GM10248 (cell line): ENCODE measurements at regions not wholly inside any gene's neighbourhood (a gene's known extent, or its start where the extent isn't known, plus 50 kb on each side); places are given as distances from the start of the nearest gene placed in this dataset.

Experiments used
- CTCF ChIA-PET: fragments of 300-600 bp; sonication (Branson Sonifier 250); formaldehyde crosslinking; extraction: SDS; loops from one replicate; lab custom pipeline; 2021; ENCODE audit warnings: antibody characterized with exemption; lab: Yijun Ruan, JAX
- POLR2A ChIA-PET: fragments of 350-650 bp; sonication (Branson Sonifier 250); formaldehyde crosslinking; extraction: SDS; loops from one replicate; lab custom pipeline; 2020; ENCODE audit warnings: antibody characterized with exemption; lab: Yijun Ruan, JAX
- DNase-seq: peaks from one replicate; pipeline ENCODE4 v3.0.0; 2012; ENCODE audit errors: extremely low spot score
- TF ChIP-seq, protein P1 (sequence below): IDR thresholded peaks from 2 replicates; pipeline ENCODE4 v1.5.1; 2012; ENCODE audit warnings: mild to moderate bottlenecking, low read depth; ENCODE audit errors: extremely low read depth, missing control alignments, control extremely low read depth

DNA sequence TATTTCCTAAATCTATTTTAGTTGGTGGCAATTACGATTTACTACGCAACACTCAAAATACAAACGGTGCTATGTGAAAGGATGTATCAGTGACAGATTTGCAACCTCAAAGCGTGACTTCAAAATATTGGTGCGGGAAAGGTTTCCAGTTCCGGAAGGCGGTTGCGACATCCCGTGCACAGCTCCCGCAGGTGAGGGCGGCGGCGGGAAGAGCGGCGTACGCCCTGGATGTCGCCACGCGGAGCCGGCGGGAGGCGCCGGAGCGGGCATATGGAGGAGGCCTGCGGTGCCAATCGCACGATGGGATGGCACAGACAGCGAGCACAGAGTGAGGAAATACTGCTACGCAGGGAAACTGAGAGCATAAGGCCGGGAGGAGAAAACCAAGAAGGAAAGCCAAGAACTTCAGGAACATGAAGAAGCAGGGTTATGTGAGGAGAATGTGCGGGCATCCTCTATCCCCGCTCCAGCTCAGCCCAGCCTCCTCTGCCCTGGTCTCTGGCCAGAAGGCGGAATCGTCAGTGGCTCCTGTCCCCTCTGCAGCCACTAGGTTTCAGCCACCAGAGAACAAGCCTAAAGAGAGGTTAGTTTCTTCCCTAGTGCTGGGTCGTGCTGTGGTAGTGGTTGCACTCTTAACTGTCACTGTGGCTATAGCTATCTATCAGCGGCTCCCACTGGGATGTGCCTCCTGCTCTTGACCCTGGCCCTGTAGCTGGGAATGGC is 378.1 kb upstream of the TLE4 start:
- no peak for DNase-seq
- TF ChIP-seq, protein P1, sequence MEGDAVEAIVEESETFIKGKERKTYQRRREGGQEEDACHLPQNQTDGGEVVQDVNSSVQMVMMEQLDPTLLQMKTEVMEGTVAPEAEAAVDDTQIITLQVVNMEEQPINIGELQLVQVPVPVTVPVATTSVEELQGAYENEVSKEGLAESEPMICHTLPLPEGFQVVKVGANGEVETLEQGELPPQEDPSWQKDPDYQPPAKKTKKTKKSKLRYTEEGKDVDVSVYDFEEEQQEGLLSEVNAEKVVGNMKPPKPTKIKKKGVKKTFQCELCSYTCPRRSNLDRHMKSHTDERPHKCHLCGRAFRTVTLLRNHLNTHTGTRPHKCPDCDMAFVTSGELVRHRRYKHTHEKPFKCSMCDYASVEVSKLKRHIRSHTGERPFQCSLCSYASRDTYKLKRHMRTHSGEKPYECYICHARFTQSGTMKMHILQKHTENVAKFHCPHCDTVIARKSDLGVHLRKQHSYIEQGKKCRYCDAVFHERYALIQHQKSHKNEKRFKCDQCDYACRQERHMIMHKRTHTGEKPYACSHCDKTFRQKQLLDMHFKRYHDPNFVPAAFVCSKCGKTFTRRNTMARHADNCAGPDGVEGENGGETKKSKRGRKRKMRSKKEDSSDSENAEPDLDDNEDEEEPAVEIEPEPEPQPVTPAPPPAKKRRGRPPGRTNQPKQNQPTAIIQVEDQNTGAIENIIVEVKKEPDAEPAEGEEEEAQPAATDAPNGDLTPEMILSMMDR: no peak
- CTCF ChIA-PET: no interaction called here
- POLR2A ChIA-PET: no interaction called here

DNA sequence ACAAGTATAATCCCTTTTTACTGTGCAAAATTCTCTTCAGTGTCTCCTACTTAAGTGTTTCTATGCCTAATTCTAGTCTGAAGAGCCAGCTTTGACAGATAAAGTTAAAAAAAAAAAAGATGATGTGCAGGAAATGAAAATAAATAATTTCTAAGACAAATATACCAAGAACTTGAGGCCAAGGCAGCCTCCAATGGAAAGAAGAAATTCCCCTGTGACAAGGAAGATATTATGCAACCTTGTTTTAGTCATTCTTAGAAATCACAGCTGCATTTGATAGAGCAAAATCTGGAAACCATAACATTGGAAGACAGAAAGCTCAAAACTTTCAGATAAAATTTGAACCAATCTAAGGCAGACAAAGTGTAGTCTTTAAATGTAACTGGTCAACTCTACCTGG is 375.9 kb upstream of the TLE4 start:
- ChIA-PET POLR2A (no interaction called here), CTCF (interaction anchor here (0.9 kb wide), 1 partner anchor 11 kb away, joined by 3 read pairs; no protein-coding TSS in a partner anchor)
- no peak for DNase-seq
- TF ChIP-seq, protein P1: no peak

DNA sequence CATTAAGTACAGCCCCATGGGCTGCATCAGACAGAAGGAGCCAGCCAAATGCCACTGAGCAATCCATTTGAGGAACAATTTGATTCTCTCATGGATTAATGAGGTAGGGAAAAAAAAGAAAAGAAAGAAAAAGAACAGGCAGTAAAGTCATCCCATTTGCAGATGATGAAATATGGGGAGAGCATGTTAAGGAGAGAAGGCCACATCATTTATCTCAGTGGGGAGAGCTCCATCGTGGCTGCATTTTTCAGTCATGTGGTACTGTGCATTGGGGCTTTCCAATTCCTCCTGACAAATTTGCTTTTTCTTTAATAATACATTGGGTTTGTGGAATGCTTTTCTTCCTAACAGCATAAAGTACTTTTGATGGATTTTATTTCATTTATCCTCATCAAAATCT is 375.2 kb upstream of the TLE4 start:
- no peak for DNase-seq
- ChIA-PET POLR2A (no interaction called here), CTCF (no interaction called here)
- TF ChIP-seq, protein P1: no peak

DNA sequence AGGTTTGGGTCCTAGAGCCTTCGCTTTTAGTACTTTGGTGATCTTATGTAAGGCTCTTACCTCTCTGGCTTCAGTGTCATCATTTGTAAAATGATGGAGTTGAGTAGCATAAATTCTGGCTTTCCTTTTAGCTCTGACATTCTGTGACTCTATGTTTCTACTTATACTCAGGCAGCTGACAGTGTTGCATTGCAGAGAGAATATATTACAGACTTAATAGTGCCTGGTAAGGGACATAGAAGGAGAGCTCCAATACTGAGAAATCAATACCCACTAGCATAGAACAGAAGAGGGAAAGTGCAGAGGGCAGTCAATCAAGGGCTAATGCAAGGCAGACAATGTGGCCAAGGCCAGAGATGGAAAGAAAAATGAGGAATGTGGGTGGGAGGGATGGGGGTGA is 371.4 kb upstream of the TLE4 start:
- TF ChIP-seq, protein P1: no peak
- ChIA-PET CTCF (interaction anchor here (1.6 kb wide), 1 partner anchor 9 kb away, joined by 4 read pairs; no protein-coding TSS in a partner anchor), POLR2A (no interaction called here)
- DNase-seq: no peak

DNA sequence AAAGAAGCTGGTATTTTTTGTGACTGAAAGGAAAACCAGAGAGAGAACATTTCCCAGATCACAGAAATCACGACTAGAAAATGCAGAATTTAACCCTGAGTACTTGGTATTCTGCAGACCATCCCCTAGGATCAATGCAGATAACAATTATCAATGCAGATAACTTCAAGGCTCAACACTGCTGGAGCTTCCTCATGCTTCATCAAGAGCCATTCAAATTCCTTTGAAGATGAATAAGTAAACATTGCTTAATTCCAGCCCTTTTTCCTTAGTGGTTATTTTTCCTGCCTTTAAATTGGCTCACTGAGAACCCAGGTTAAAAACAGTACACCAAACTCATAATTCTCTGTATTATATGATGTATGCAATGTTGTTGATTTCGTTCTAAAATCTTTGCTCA is 370.1 kb upstream of the TLE4 start:
- CTCF ChIA-PET: interaction anchor here (0.9 kb wide), 1 partner anchor 8 kb away, joined by 3 read pairs; no protein-coding TSS in a partner anchor

DNA sequence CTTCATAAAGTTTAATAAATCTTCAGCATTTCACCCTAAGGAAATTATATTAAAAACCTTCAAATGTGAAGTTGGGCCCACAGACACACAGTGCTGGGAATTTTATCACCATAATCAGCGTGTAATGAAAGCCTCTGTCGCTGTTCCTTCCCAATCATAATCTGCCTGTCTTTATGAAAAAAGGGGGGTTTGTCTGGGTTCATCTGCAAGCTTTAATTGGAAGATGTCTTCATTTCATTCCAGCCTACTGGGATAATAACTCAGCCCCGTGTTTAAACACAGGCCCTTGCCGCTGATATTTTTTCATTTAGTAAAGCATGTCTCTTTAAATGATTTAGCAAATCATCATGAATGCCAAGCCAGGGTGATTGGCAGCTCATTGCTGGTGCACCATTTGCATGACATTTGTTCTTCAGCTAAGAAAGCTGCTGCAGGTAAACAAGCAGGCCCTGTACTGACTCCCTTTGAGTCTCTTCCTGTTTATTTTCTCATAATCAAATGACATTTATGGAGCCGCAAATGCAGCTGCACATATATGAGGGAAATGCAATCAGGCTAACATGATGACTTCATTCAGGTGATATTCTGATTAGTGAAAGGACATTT is 362.9 kb upstream of the TLE4 start:
- DNase-seq: no peak
- POLR2A ChIA-PET: no interaction called here
- CTCF ChIA-PET: interaction anchor here (1.3 kb wide), 2 partner anchors 7 to 9 kb away, joined by 3 to 4 read pairs; no protein-coding TSS in a partner anchor
- TF ChIP-seq, protein P1: no peak

More for the DNA sequence above, 370.1 kb upstream of the TLE4 start:
- POLR2A ChIA-PET: no interaction called here
- no peak for DNase-seq
- TF ChIP-seq, protein P1: no peak
